ENCODE measurements at regions not wholly inside any gene's neighbourhood (a gene's known extent, or its start where the extent isn't known, plus 50 kb on each side); places are given as distances from the start of the nearest gene placed in this dataset.
"Not testable (repeated sequence)": the region's sequence is repeated elsewhere in the genome, so short reads cannot be mapped to it uniquely, and the experiment has no call there.

DNA sequence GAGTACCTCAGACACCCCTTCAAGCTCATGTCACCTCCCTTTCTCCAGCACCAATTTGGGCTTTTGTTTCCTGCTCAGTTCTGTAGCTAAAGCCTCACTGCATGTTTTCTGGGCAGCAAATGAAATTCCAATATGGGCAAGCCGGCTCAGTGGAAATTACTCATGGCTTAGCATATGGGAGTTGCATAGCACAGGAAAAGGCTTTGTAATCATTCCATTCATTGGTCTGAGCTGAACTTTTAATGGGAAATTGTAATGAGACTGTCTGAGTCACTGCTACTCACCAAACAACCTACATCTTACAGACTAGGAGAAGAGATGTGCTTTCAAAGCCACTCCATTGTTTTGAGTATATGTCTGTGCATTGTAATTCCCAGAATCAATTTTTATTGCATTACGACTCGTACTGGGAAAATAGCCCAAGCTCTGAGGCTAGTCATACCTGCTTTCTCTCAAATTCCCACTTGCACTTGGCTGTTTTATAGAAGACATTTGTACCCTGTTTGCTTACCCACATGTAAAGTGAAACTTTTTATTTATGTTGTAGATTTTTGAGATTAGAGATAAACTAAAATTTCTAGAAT, 139.5 kb upstream of the LRATD1 start:
- no peaks in the 10 kb centered on the region for H3K9me3 ChIP-seq
- H3K4me3 ChIP-seq: no peak overlapping the region
- DNase-seq (ENCODE audit: low spot score in 2 of 2): peak; percentile 9 to 30
- in situ Hi-C loops (cut with MboI; ENCODE audit: low sequenced_read_pairs): no loop called here
- H3K4me1 ChIP-seq: no peaks in the 10 kb centered on the region
- H3K27me3 ChIP-seq (ENCODE audit: low read depth): no peaks in the 10 kb centered on the region
- no peaks in the 10 kb centered on the region for H3K36me3 ChIP-seq (replicated peaks)

DNA sequence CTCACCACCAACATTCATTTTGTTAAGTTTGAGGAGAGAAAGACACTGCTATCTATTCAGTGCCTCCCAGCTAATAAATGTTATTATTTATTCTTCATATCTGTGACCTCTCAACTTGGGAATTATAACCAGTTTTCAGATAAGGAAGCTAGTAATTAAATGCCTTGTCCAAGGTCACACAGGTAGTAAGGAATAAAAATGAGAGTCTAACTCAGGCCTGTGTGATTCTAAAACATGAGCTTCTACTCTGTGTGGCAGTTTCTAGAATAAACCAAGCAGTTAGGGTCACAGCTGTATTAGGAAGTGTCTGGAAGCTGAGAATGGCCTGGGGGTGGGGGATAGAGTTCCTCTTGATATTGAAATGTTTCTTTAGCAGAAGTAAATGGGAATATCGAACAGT, 137.8 kb upstream of the LRATD1 start:
- in situ Hi-C loops (cut with MboI; ENCODE audit: low sequenced_read_pairs): no loop called here
- H3K9me3 ChIP-seq: no peaks in the 10 kb centered on the region
- no peak for DNase-seq (ENCODE audit: low spot score in 2 of 2)
- H3K4me1 ChIP-seq: no peaks in the 10 kb centered on the region
- no peak overlapping the region for H3K4me3 ChIP-seq
- H3K27me3 ChIP-seq (ENCODE audit: low read depth): no peaks in the 10 kb centered on the region
- H3K36me3 ChIP-seq (replicated peaks): no peaks in the 10 kb centered on the region

DNA sequence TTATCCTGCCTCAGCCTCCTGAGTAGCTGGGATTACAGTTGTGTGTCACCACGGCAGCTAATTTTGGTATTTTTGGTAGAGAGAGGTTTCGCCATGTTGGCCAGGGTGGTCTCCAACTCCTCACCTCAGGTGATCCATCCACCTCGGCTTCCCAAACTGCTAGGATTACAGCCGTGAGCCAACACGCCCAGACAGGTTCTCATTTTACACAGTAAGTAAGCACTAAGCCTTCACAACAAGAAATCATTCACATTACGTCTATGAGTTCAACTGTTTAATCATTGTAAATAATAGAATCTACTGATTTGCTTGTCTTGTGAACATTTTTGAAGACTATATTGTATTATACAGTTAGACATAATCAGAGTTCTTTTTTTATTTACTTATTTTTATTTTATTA, 131.5 kb upstream of the LRATD1 start:
- H3K36me3 ChIP-seq (replicated peaks): no peaks in the 10 kb centered on the region
- no peaks in the 10 kb centered on the region for H3K9me3 ChIP-seq
- in situ Hi-C loops (cut with MboI; ENCODE audit: low sequenced_read_pairs): no loop called here
- no peaks in the 10 kb centered on the region for H3K27me3 ChIP-seq (ENCODE audit: low read depth)
- no peaks in the 10 kb centered on the region for H3K4me1 ChIP-seq
- no peak overlapping the region for H3K4me3 ChIP-seq
- DNase-seq (ENCODE audit: low spot score in 2 of 2): no peak

DNA sequence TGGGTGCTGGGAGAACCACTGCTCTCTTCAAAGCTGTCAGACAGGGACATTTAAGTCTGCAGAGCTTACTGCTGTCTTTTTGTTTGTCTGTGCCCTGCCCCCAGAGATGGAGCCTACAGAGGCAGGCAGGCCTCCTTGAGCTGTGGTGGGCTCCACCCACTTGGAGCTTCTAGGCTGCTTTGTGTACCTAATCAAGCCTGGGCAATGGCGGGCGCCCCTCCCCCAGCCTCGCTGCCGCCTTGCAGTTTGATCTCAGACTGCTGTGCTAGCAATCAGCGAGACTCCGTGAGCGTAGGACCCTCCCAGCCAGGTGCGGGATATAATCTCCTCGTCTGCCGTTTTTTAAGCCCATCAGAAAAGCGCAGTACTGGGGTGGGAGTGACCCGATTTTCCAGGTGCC, 125.6 kb upstream of the LRATD1 start:
- H3K9me3 ChIP-seq; H3K36me3 ChIP-seq (replicated peaks); in situ Hi-C loops (cut with MboI; ENCODE audit: low sequenced_read_pairs); H3K27me3 ChIP-seq (ENCODE audit: low read depth); H3K4me1 ChIP-seq; H3K4me3 ChIP-seq: not testable (repeated sequence)
- DNase-seq (ENCODE audit: low spot score in 2 of 2): peak; percentile 12 to 74

DNA sequence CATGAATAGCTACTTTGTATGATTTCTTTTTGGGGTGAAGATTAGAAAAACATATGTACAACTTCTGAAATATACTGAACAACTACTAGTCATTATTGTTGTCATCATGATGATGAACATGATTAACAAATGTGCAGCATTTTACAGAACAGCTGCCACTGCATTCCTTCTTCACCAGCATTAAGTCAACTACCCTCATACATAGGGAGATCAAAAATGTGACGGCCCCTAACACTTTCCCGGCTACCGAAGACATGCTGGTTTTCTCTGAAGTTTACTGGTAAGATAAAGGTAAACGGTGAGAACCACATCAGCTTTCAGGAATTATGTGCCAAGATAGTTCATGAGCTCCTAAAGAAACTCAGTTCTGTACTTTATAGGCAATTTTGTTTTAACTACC, 121.0 kb upstream of the LRATD1 start:
- H3K36me3 ChIP-seq (replicated peaks): no peaks in the 10 kb centered on the region
- H3K4me1 ChIP-seq: no peaks in the 10 kb centered on the region
- H3K4me3 ChIP-seq: no peak overlapping the region
- in situ Hi-C loops (cut with MboI; ENCODE audit: low sequenced_read_pairs): no loop called here
- DNase-seq (ENCODE audit: low spot score in 2 of 2): no peak
- H3K9me3 ChIP-seq: no peaks in the 10 kb centered on the region
- H3K27me3 ChIP-seq (ENCODE audit: low read depth): no peaks in the 10 kb centered on the region

DNA sequence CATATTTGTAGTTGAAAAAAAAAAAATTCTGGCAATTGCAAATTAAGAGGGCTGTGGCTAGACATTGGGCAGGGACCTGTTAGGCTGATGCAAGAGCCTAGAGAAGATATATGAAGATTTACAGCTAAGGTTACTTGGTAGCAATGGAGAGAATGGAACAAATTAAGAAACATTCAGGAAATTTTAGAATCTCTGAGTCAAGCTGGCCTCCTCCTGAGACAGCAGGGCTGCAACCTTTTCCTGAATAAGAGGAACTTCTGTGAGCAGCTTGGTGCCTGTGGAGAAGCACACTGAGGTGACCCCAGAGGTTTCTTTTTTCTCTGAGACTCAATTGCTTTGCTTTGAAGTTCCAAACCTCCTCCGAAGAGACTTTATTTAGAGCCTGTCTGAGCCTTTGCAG, 118.6 kb upstream of the LRATD1 start:
- Histone ChIP-seq H3K4me3 (no peak overlapping the region), H3K27me3 (ENCODE audit: low read depth) (no peaks in the 10 kb centered on the region), H3K9me3 (no peaks in the 10 kb centered on the region), H3K36me3 (replicated peaks) (no peaks in the 10 kb centered on the region), H3K4me1 (no peaks in the 10 kb centered on the region)
- no peak for DNase-seq (ENCODE audit: low spot score in 2 of 2)
- in situ Hi-C loops (cut with MboI; ENCODE audit: low sequenced_read_pairs): no loop called here

DNA sequence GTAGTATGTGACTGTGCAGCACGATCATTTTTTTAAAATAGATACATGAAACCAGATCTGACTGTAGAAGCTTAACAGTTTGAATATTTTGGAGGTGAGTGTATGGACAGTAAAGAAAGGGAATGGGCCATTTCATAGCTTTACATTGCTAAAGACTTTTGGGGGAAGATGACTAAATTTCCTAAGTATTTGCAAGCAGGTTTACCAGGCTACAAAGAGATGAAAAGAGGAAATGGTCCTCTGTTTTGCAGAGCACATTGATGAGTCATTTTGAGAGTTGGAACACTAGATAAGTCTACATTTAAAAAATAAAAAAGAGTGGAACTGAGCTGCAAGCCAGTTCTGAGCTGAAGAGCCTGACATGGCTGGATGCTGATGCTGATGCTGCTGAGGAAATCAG, 115.7 kb upstream of the LRATD1 start:
- no peaks in the 10 kb centered on the region for H3K4me1 ChIP-seq
- H3K27me3 ChIP-seq (ENCODE audit: low read depth): no peaks in the 10 kb centered on the region
- H3K9me3 ChIP-seq: no peaks in the 10 kb centered on the region
- no peaks in the 10 kb centered on the region for H3K36me3 ChIP-seq (replicated peaks)
- no peak for DNase-seq (ENCODE audit: low spot score in 2 of 2)
- H3K4me3 ChIP-seq: no peak overlapping the region
- in situ Hi-C loops (cut with MboI; ENCODE audit: low sequenced_read_pairs): no loop called here

DNA sequence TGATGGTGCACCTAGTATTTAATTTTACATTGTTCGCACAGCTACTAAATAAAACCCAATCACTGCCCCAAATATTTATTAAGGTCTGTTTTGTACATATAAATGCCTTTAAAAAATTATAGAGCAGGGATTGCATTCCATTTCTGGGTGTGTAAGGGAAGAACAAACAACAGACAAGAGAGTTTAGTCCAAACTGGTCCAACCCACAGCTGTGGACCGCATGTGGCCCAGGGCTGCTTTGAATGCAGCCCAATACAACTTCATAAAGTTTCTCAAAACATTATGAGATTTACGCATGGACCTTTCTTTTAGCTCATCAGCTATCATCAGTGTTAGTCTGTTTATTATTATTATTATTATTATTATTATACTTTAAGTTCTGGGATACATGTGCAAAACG, 114.8 kb upstream of the LRATD1 start:
- H3K4me3 ChIP-seq: no peak overlapping the region
- in situ Hi-C loops (cut with MboI; ENCODE audit: low sequenced_read_pairs): no loop called here
- no peaks in the 10 kb centered on the region for H3K4me1 ChIP-seq
- H3K36me3 ChIP-seq (replicated peaks): no peaks in the 10 kb centered on the region
- no peak for DNase-seq (ENCODE audit: low spot score in 2 of 2)
- H3K9me3 ChIP-seq: no peaks in the 10 kb centered on the region
- no peaks in the 10 kb centered on the region for H3K27me3 ChIP-seq (ENCODE audit: low read depth)

DNA sequence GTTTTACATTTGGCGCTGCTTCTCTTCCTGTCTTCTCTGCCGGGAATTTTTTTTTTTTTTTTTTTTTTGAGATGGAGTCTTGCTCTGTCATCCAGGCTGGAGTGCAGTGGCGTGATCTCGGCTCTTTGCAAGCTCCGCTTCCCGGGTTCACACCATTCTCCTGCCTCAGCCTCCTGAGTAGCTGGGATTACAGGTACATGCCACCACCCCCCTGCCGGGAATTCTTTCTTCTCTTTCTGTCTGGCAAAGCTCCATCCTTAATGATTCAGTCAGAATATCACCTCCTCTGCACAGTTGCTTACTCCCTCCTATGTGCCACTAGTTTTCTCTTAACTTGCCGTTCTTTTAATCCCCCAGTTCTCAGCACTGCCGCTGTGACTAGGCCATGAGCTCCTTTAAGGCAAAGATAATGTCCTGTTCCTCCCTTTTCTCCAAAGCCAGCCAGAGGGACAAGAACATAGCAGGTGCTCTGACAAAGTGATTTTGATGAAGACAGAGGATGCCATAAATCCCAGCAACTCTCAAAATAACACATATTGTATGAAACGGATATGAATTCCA, 112.1 kb upstream of the LRATD1 start:
- Histone ChIP-seq H3K27me3 (ENCODE audit: low read depth) (no peaks in the 10 kb centered on the region), H3K36me3 (replicated peaks) (no peaks in the 10 kb centered on the region), H3K4me3 (no peak overlapping the region), H3K9me3 (no peaks in the 10 kb centered on the region), H3K4me1 (no peaks in the 10 kb centered on the region)
- no peak for DNase-seq (ENCODE audit: low spot score in 2 of 2)
- in situ Hi-C loops (cut with MboI; ENCODE audit: low sequenced_read_pairs): no loop called here

DNA sequence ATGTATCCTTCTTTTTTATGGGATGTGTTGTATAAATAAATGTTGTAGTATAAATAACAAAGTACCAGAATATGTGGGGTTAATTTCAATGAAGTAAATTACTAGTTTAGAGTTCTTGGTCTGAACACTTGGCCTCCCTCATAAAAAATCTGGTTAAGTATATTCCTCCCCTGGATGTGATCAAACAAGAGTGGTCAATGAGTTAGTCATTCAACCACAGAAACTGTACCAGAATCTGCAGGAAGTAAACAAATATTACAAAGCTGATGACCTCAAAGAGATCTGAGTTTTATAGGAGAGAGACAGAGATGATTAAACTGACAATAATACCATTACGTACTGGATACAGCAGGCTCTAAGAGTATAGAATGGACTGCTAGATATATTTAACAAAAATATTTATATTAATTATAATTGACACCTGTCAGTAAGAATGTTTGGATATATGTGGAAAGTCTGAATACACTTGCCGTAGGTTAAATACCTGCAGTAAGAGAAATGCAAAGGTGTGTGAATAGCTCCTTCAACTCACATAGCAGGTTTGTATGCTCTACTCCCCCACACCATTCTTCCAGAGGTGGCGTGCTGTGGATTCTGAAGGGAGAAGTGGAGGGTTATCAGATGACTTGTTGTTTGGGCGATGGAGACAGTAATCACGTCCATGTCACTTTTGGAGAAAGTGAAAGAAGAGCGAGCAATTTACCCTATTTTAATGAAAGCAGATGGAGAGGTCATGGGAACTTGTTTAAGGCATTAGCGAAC, 108.3 kb upstream of the LRATD1 start:
- Histone ChIP-seq H3K4me1 (no peaks in the 10 kb centered on the region), H3K4me3 (no peak overlapping the region), H3K36me3 (replicated peaks) (no peaks in the 10 kb centered on the region), H3K27me3 (ENCODE audit: low read depth) (no peaks in the 10 kb centered on the region), H3K9me3 (no peaks in the 10 kb centered on the region)
- DNase-seq (ENCODE audit: low spot score in 2 of 2): no peak
- in situ Hi-C loops (cut with MboI; ENCODE audit: low sequenced_read_pairs): no loop called here

DNA sequence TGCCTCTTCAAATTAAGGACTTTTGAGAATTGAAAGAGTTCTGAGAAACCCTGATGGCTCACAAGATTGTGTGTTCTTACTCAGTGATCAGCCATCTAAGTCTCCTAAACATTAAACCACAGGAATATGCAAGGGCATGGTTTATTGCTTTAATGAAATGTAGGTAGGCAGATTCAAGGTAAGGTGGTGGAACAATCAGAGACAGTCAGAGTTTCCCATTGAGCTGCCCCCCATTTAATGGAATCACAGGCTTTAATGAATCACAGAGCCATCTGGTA, 107.8 kb upstream of the LRATD1 start:
- no peaks in the 10 kb centered on the region for H3K4me1 ChIP-seq
- no peak overlapping the region for H3K4me3 ChIP-seq
- H3K9me3 ChIP-seq: no peaks in the 10 kb centered on the region
- H3K27me3 ChIP-seq (ENCODE audit: low read depth): no peaks in the 10 kb centered on the region
- in situ Hi-C loops (cut with MboI; ENCODE audit: low sequenced_read_pairs): no loop called here
- no peak for DNase-seq (ENCODE audit: low spot score in 2 of 2)
- H3K36me3 ChIP-seq (replicated peaks): no peaks in the 10 kb centered on the region

DNA sequence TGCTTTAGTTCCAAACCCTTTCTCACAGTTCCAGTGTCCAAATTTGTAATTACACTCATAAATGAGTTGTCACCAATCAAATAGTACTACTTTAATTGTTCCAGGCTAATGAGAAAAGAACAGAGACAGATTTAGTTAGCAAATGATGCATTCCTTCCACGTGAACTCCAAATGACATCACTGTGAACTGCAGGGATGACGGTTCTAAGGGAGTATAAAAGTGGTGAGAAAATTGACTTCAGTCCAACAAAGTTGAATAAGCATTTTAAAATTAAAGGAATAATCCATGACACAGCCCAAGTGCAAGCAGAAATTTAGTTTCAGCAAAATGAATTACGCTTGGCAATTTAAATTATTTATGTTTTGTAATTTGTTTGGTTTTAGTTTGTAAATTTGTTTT, 102.0 kb upstream of the LRATD1 start:
- in situ Hi-C loops (cut with MboI; ENCODE audit: low sequenced_read_pairs): no loop called here

DNA sequence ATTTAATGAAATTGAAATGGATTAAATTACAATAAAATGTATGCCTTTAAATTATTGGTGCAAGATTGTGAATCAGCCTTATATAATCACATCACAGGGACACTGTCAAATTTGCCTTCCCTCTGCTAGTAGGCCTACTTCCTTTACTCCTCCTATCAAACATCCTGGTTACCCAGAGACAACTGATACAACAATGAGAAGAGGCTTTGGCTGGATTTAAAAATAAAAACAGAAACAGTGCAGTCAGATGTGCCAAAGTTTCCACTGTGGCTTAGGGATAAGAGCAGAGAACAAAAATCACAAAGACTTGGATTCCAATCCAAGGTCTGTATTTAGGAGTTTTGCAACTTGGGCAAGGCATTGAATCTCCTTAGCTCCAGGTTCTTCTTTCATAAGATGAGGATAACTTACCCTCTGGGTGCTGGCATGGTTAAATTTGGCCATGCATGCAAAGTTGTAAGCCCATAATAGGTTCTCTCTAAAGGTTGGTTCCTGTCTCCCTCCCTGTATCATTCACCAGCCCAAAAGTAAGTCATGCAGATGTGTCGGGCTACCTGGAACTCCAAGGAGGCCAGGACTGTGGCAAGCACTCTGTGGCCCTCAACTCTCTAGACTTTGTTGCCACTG, 99.3 kb upstream of the LRATD1 start:
- H3K4me1 ChIP-seq: no peaks in the 10 kb centered on the region
- no peaks in the 10 kb centered on the region for H3K27me3 ChIP-seq (ENCODE audit: low read depth)
- DNase-seq (ENCODE audit: low spot score in 2 of 2): no peak
- H3K4me3 ChIP-seq: no peak overlapping the region
- no peaks in the 10 kb centered on the region for H3K9me3 ChIP-seq
- in situ Hi-C loops (cut with MboI; ENCODE audit: low sequenced_read_pairs): no loop called here
- H3K36me3 ChIP-seq (replicated peaks): no peaks in the 10 kb centered on the region

More for the DNA sequence above, 102.0 kb upstream of the LRATD1 start:
- H3K27me3 ChIP-seq (ENCODE audit: low read depth): no peaks in the 10 kb centered on the region
- H3K4me3 ChIP-seq: no peak overlapping the region
- H3K4me1 ChIP-seq: no peaks in the 10 kb centered on the region
- no peak for DNase-seq (ENCODE audit: low spot score in 2 of 2)
- H3K36me3 ChIP-seq (replicated peaks): no peaks in the 10 kb centered on the region
- no peaks in the 10 kb centered on the region for H3K9me3 ChIP-seq

DNA sequence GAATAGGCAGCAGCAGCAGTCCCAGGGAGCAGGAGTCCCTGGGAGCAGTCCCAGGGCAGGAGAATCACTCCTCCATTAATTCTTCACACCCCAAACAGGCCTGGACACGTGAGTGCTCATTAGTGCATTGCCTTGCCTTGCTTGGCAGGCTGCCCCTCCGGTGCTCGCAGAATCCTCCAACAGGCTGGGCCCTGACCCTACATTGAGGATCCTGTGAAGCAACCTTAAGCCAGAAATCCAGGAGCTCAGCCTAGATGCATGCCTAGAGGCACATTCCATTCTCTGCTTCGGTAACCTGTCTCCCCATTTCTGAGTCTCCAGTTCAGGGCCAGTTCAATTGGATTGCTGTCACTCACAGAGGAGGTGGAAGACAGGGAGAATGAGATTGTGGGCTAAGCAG, 97.4 kb upstream of the LRATD1 start:
- Histone ChIP-seq H3K36me3 (replicated peaks) (no peaks in the 10 kb centered on the region), H3K9me3 (no peaks in the 10 kb centered on the region), H3K27me3 (ENCODE audit: low read depth) (no peaks in the 10 kb centered on the region), H3K4me3 (no peak overlapping the region), H3K4me1 (no peaks in the 10 kb centered on the region)
- no peak for DNase-seq (ENCODE audit: low spot score in 2 of 2)
- in situ Hi-C loops (cut with MboI; ENCODE audit: low sequenced_read_pairs): no loop called here

Data from HAP-1 (cell line).